ENCODE measurements at regions not wholly inside any gene's neighbourhood (a gene's known extent, or its start where the extent isn't known, plus 50 kb on each side); places are given as distances from the start of the nearest gene placed in this dataset.

GRCh38 chr3:156612903-156613302 lies 58.0 kb upstream of the SSR3 start:
- ATAC-seq: no peak
- TF ChIP-seq ISL1 (CRISPR knock-in tag; IDR thresholded peaks at IDR 0.05): no peak
- TF ChIP-seq ZNF8 (CRISPR knock-in tag; IDR thresholded peaks at IDR 0.05): no peak
- TF ChIP-seq ZC3H10 (CRISPR knock-in tag; IDR thresholded peaks at IDR 0.05): no peak
- no peak for TF ChIP-seq TOX (CRISPR knock-in tag; IDR thresholded peaks at IDR 0.05; ENCODE audit: borderline replicate concordance)
- no peak for TF ChIP-seq POU6F1 (CRISPR knock-in tag; IDR thresholded peaks at IDR 0.05; ENCODE audit: borderline replicate concordance, low read depth)
- no peak for TF ChIP-seq CSDC2 (CRISPR knock-in tag; IDR thresholded peaks at IDR 0.05)
- TF ChIP-seq ZFP3 (CRISPR knock-in tag; IDR thresholded peaks at IDR 0.05): no peak
- no peak for TF ChIP-seq CSRNP3 (CRISPR knock-in tag; IDR thresholded peaks at IDR 0.05)
- no peak for TF ChIP-seq TSHZ2 (CRISPR knock-in tag; IDR thresholded peaks at IDR 0.05)
- no peak for TF ChIP-seq ESRRG (CRISPR knock-in tag; IDR thresholded peaks at IDR 0.05)
- TF ChIP-seq OSR1 (CRISPR knock-in tag; IDR thresholded peaks at IDR 0.05): no peak
- TF ChIP-seq ZNF70 (CRISPR knock-in tag; IDR thresholded peaks at IDR 0.05): no peak
- no peak for TF ChIP-seq CREB5 (CRISPR knock-in tag; IDR thresholded peaks at IDR 0.05; ENCODE audit: low read depth)
- TF ChIP-seq SNAI2 (CRISPR knock-in tag; IDR thresholded peaks at IDR 0.05): no peak
- TF ChIP-seq PATZ1 (CRISPR knock-in tag; IDR thresholded peaks at IDR 0.05; ENCODE audit: borderline replicate concordance): no peak
- no peak for TF ChIP-seq PPARA (CRISPR knock-in tag; IDR thresholded peaks at IDR 0.05; ENCODE audit: borderline replicate concordance)
- no peak for TF ChIP-seq GLIS3 (CRISPR knock-in tag; IDR thresholded peaks at IDR 0.05)

GRCh38 chr3:156611870-156612494 lies 57.1 kb upstream of the SSR3 start:
- no peak for ATAC-seq
- TF ChIP-seq ZNF8 (CRISPR knock-in tag; IDR thresholded peaks at IDR 0.05) (no peak), POU6F1 (CRISPR knock-in tag; IDR thresholded peaks at IDR 0.05; ENCODE audit: borderline replicate concordance, low read depth) (no peak), ZC3H10 (CRISPR knock-in tag; IDR thresholded peaks at IDR 0.05) (no peak), GLIS3 (CRISPR knock-in tag; IDR thresholded peaks at IDR 0.05) (no peak)

- ATAC-seq: no peak
- no peak for TF ChIP-seq OSR1 (CRISPR knock-in tag; IDR thresholded peaks at IDR 0.05)
- TF ChIP-seq BACH2 (CRISPR knock-in tag; IDR thresholded peaks at IDR 0.05; ENCODE audit: borderline replicate concordance): no peak
- TF ChIP-seq GLIS3 (CRISPR knock-in tag; IDR thresholded peaks at IDR 0.05): no peak
- TF ChIP-seq ZFP30 (CRISPR knock-in tag; IDR thresholded peaks at IDR 0.05): no peak
- TF ChIP-seq ZNF70 (CRISPR knock-in tag; IDR thresholded peaks at IDR 0.05): no peak
- no peak for TF ChIP-seq ZNF8 (CRISPR knock-in tag; IDR thresholded peaks at IDR 0.05)
- no peak for TF ChIP-seq TSHZ2 (CRISPR knock-in tag; IDR thresholded peaks at IDR 0.05)
- no peak for TF ChIP-seq POU6F1 (CRISPR knock-in tag; IDR thresholded peaks at IDR 0.05; ENCODE audit: borderline replicate concordance, low read depth)
- TF ChIP-seq CSDC2 (CRISPR knock-in tag; IDR thresholded peaks at IDR 0.05): no peak
- TF ChIP-seq RARB (CRISPR knock-in tag; IDR thresholded peaks at IDR 0.05): no peak
- TF ChIP-seq ESRRG (CRISPR knock-in tag; IDR thresholded peaks at IDR 0.05): no peak
Measured at GRCh38 chr3:156610154-156610553, 55.2 kb upstream of the SSR3 start.
